ENCODE measurements at regions not wholly inside any gene's neighbourhood (a gene's known extent, or its start where the extent isn't known, plus 50 kb on each side); places are given as distances from the start of the nearest gene placed in this dataset.

- TF ChIP-seq CTCF (IDR thresholded peaks at IDR 0.05) (no peak), POLR2A (IDR thresholded peaks at IDR 0.05; ENCODE audit: low read length) (no peak), ELK1 (IDR thresholded peaks at IDR 0.05; ENCODE audit: low read depth, low read length) (no peak)
Measured at GRCh38 chr6:15763364-15763763, 100.5 kb upstream of the DTNBP1 start.

Measured in A549 (cell line).